Neural cell (in vitro differentiated cells): ENCODE measurements at regions not wholly inside any gene's neighbourhood (a gene's known extent, or its start where the extent isn't known, plus 50 kb on each side); places are given as distances from the start of the nearest gene placed in this dataset.
"Not testable (repeated sequence)": the region's sequence is repeated elsewhere in the genome, so short reads cannot be mapped to it uniquely, and the experiment has no call there.

Source experiments
- H2AFZ ChIP-seq: fragments of 200-600, 300-800 bp; sonication (generic), shearing (Covaris generic); 2 replicates; pipeline ENCODE4 v1.6.0; 2014; ENCODE audit warnings: low read depth, mild to moderate bottlenecking, antibody characterized with exemption, low read length, moderate library complexity
- H3F3A ChIP-seq: fragments of 200-600 bp; shearing (Covaris generic); 2 replicates; pipeline ENCODE4 v1.6.1; 2016; ENCODE audit warnings: mild to moderate bottlenecking, moderate library complexity, mixed read lengths, antibody characterized with exemption, low read length; ENCODE audit not compliant: insufficient read depth, poor library complexity, severe bottlenecking
- H3K27ac ChIP-seq: fragments of 200-600, 300-800 bp; sonication (generic), shearing (Covaris generic); 2 replicates; pipeline ENCODE4 v1.5.1; 2014; ENCODE audit warnings: mild to moderate bottlenecking, low read length, moderate library complexity
- H3K27me3 ChIP-seq: fragments of 300-800, 200-600 bp; sonication (generic), shearing (Covaris generic); 2 replicates; pipeline ENCODE4 v1.6.0; 2014; ENCODE audit warnings: mild to moderate bottlenecking, low read depth, low read length, moderate library complexity; ENCODE audit not compliant: insufficient read depth
- H3K36me3 ChIP-seq: fragments of 300-800, 200-600 bp; sonication (generic), shearing (Covaris generic); 2 replicates; pipeline ENCODE4 v1.5.1; 2014; ENCODE audit warnings: mild to moderate bottlenecking, antibody characterized with exemption, low read length, moderate library complexity; ENCODE audit not compliant: insufficient read depth
- H3K4me2 ChIP-seq: fragments of 300-800, 200-600 bp; sonication (generic), shearing (Covaris generic); 2 replicates; pipeline ENCODE4 v1.6.0; 2014; ENCODE audit warnings: mild to moderate bottlenecking, low read length
- H3K4me3 ChIP-seq: fragments of 300-800, 200-600 bp; sonication (generic), shearing (Covaris generic); 2 replicates; pipeline ENCODE4 v1.5.1; 2014; ENCODE audit warnings: mild to moderate bottlenecking, low read length, moderate library complexity
- H3K79me2 ChIP-seq: fragments of 200-600 bp; shearing (Covaris generic); replicated peaks from 2 replicates; pipeline ENCODE4 v1.6.0; 2014; ENCODE audit warnings: mild to moderate bottlenecking, low read length, moderate library complexity; ENCODE audit not compliant: insufficient read depth
- H3K9ac ChIP-seq: fragments of 300-800, 200-600 bp; sonication (generic), shearing (Covaris generic); 2 replicates; pipeline ENCODE4 v1.6.1; 2016; ENCODE audit warnings: mild to moderate bottlenecking, low read length, mixed read lengths
- H3K9me2 ChIP-seq: fragments of 200-600 bp; shearing (Covaris generic); 2 replicates; pipeline ENCODE4 v1.6.1; 2016; ENCODE audit warnings: mild to moderate bottlenecking, low read length, mixed read lengths; ENCODE audit not compliant: insufficient read depth
- H3K9me3 ChIP-seq: fragments of 200-600, 300-800 bp; sonication (generic), shearing (Covaris generic); 2 replicates; pipeline ENCODE4 v1.6.1; 2016; ENCODE audit warnings: mild to moderate bottlenecking, mixed run types, low read length, moderate library complexity, mixed read lengths
- H4K20me1 ChIP-seq: fragments of 200-600 bp; shearing (Covaris generic); 2 replicates; pipeline ENCODE4 v1.6.1; 2016; ENCODE audit warnings: mild to moderate bottlenecking, mixed run types; ENCODE audit not compliant: insufficient read depth
- EP300 ChIP-seq: fragments of 450-650 bp; conservative IDR thresholded peaks from 2 replicates; pipeline ENCODE4 v1.6.1; 2014; ENCODE audit warnings: antibody characterized with exemption, mild to moderate bottlenecking, moderate library complexity; ENCODE audit not compliant: poor library complexity, severe bottlenecking
- EZH2 ChIP-seq: fragments of 200-600, 300-800 bp; shearing (Covaris generic), sonication (generic); IDR thresholded peaks from 2 replicates; pipeline ENCODE4 v1.6.1; 2014; ENCODE audit warnings: antibody characterized with exemption, low read length, borderline replicate concordance, mild to moderate bottlenecking; ENCODE audit not compliant: insufficient read depth, poor library complexity, severe bottlenecking
- MXI1 ChIP-seq: fragments of 450-650 bp; conservative IDR thresholded peaks from 2 replicates; pipeline ENCODE4 v1.6.1; 2014; ENCODE audit warnings: antibody characterized with exemption, mild to moderate bottlenecking; ENCODE audit not compliant: poor library complexity, severe bottlenecking
- POLR2AphosphoS5 ChIP-seq: IDR thresholded peaks from 2 replicates; pipeline ENCODE4 v1.6.1; 2012
- RAD21 ChIP-seq: fragments of 450-650 bp; conservative IDR thresholded peaks from 2 replicates; pipeline ENCODE4 v1.6.1; 2014; ENCODE audit warnings: antibody characterized with exemption, mild to moderate bottlenecking, moderate library complexity
- SMC3 ChIP-seq: fragments of 450-650 bp; conservative IDR thresholded peaks from 2 replicates; pipeline ENCODE4 v1.6.1; 2014; ENCODE audit warnings: antibody characterized with exemption, mild to moderate bottlenecking, moderate library complexity; ENCODE audit not compliant: poor library complexity
- TAF1 ChIP-seq: IDR thresholded peaks from 2 replicates; pipeline ENCODE4 v1.6.1; 2012; ENCODE audit warnings: low read depth
- TF ChIP-seq, protein P1 (sequence below): fragments of 450-650 bp; IDR thresholded peaks from 2 replicates; pipeline ENCODE4 v1.5.1; 2014; ENCODE audit warnings: antibody characterized with exemption, mild to moderate bottlenecking, moderate library complexity; ENCODE audit not compliant: poor library complexity, severe bottlenecking
- TF ChIP-seq, protein P2 (sequence below): IDR thresholded peaks from 2 replicates; pipeline ENCODE4 v1.6.1; 2012; ENCODE audit warnings: borderline replicate concordance

- Histone ChIP-seq H3K79me2 (no peaks in the 10 kb centered on the region), H3F3A (no peaks in the 10 kb centered on the region)
Observed at GRCh38 chr7:66549466-66549865, 79.2 kb upstream of the KCTD7 start.

DNA sequence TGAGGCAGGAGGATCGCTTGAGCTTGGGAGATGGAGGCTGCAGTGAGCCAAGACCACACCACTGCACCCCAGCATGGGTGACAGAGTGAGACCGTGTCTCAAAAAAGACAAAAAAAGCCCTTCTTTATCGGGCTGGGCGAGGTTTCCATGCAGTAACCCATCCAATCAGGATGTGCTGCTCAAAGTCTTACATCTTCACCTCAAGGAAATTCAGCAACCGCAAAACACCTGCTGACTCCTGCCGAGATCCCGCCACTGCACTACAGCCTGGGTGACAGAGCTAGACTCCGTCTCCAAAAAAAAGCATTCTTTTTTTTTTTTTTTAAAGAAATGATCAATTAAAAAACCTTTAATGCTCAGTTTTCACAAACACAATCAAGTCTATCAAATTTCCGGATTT is 75.7 kb upstream of the KCTD7 start:
- no peaks in the 10 kb centered on the region for H3K79me2 ChIP-seq
- H3K9me3 ChIP-seq, result no peaks in the 10 kb centered on the region
- TF ChIP-seq TAF1 (no peak), POLR2AphosphoS5 (no peak), SMC3 (no peak), MXI1 (no peak), RAD21 (no peak), EP300 (no peak), EZH2 (no peak)
- TF ChIP-seq, protein P1, sequence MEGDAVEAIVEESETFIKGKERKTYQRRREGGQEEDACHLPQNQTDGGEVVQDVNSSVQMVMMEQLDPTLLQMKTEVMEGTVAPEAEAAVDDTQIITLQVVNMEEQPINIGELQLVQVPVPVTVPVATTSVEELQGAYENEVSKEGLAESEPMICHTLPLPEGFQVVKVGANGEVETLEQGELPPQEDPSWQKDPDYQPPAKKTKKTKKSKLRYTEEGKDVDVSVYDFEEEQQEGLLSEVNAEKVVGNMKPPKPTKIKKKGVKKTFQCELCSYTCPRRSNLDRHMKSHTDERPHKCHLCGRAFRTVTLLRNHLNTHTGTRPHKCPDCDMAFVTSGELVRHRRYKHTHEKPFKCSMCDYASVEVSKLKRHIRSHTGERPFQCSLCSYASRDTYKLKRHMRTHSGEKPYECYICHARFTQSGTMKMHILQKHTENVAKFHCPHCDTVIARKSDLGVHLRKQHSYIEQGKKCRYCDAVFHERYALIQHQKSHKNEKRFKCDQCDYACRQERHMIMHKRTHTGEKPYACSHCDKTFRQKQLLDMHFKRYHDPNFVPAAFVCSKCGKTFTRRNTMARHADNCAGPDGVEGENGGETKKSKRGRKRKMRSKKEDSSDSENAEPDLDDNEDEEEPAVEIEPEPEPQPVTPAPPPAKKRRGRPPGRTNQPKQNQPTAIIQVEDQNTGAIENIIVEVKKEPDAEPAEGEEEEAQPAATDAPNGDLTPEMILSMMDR, result no peak
- TF ChIP-seq, protein P2, sequence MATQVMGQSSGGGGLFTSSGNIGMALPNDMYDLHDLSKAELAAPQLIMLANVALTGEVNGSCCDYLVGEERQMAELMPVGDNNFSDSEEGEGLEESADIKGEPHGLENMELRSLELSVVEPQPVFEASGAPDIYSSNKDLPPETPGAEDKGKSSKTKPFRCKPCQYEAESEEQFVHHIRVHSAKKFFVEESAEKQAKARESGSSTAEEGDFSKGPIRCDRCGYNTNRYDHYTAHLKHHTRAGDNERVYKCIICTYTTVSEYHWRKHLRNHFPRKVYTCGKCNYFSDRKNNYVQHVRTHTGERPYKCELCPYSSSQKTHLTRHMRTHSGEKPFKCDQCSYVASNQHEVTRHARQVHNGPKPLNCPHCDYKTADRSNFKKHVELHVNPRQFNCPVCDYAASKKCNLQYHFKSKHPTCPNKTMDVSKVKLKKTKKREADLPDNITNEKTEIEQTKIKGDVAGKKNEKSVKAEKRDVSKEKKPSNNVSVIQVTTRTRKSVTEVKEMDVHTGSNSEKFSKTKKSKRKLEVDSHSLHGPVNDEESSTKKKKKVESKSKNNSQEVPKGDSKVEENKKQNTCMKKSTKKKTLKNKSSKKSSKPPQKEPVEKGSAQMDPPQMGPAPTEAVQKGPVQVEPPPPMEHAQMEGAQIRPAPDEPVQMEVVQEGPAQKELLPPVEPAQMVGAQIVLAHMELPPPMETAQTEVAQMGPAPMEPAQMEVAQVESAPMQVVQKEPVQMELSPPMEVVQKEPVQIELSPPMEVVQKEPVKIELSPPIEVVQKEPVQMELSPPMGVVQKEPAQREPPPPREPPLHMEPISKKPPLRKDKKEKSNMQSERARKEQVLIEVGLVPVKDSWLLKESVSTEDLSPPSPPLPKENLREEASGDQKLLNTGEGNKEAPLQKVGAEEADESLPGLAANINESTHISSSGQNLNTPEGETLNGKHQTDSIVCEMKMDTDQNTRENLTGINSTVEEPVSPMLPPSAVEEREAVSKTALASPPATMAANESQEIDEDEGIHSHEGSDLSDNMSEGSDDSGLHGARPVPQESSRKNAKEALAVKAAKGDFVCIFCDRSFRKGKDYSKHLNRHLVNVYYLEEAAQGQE, result no peak
- H3F3A ChIP-seq, result no peaks in the 10 kb centered on the region
- H4K20me1 ChIP-seq, result no peaks in the 10 kb centered on the region
- no peak overlapping the region for H3K27ac ChIP-seq
- no peak overlapping the region for H3K9ac ChIP-seq
- H3K4me3 ChIP-seq, result no peak overlapping the region
- H3K4me2 ChIP-seq, result no peak overlapping the region
- no peak overlapping the region for H2AFZ ChIP-seq
- H3K9me2 ChIP-seq, result no peaks in the 10 kb centered on the region
- H3K27me3 ChIP-seq, result no peaks in the 10 kb centered on the region
- no peaks in the 10 kb centered on the region for H3K36me3 ChIP-seq

More at GRCh38 chr7:66549466-66549865, 79.2 kb upstream of the KCTD7 start:
- no peaks in the 10 kb centered on the region for H3K36me3 ChIP-seq
- no peaks in the 10 kb centered on the region for H3K27me3 ChIP-seq
- H3K4me3 ChIP-seq, result no peak overlapping the region
- no peak for TF ChIP-seq EP300
- TF ChIP-seq, protein P2, result no peak
- no peak for TF ChIP-seq POLR2AphosphoS5
- TF ChIP-seq TAF1, result no peak
- TF ChIP-seq SMC3, result no peak
- TF ChIP-seq, protein P1, result no peak
- no peak for TF ChIP-seq EZH2
- H3K9me3 ChIP-seq, result no peaks in the 10 kb centered on the region
- no peak overlapping the region for H2AFZ ChIP-seq
- no peak overlapping the region for H3K4me2 ChIP-seq
- H3K9me2 ChIP-seq, result no peaks in the 10 kb centered on the region
- no peak overlapping the region for H3K9ac ChIP-seq
- H3K27ac ChIP-seq, result no peak overlapping the region
- H4K20me1 ChIP-seq, result no peaks in the 10 kb centered on the region

DNA sequence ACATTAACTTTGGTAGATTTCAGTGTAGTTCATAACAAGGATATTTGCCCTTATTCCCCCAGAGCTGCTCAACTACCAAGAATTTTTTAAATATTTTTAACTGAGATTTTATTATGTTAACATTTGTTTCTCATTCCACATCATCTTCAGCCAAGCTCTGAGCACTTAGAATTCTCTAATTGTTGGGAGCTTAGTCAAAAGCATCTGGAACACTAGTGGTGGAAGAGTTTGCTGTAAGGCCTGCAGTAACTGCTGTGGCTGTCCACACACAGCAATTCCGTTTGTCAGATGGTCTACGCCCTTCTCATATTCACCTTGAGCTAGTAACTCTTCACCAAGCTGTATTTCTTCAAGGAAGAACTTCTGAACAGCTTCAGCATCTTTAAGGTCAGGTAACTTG is 75.0 kb upstream of the KCTD7 start:
- H3K36me3 ChIP-seq, H3K4me3 ChIP-seq, H4K20me1 ChIP-seq, H3K4me2 ChIP-seq, H3K79me2 ChIP-seq, H3K27ac ChIP-seq, H3K9ac ChIP-seq, H3F3A ChIP-seq, H3K9me2 ChIP-seq, H2AFZ ChIP-seq, H3K27me3 ChIP-seq, H3K9me3 ChIP-seq: not testable (repeated sequence)
